GM21786 (cell line): ENCODE measurements at regions not wholly inside any gene's neighbourhood (a gene's known extent, or its start where the extent isn't known, plus 50 kb on each side); places are given as distances from the start of the nearest gene placed in this dataset.
"Not testable (repeated sequence)": the region's sequence is repeated elsewhere in the genome, so short reads cannot be mapped to it uniquely, and the experiment has no call there.

Source experiments
- ATAC-seq: cut with Tn5 transposase; IDR thresholded peaks from one replicate; pipeline ENCODE4 v1.9.1; 2021; ENCODE audit not compliant: unreplicated experiment

DNA sequence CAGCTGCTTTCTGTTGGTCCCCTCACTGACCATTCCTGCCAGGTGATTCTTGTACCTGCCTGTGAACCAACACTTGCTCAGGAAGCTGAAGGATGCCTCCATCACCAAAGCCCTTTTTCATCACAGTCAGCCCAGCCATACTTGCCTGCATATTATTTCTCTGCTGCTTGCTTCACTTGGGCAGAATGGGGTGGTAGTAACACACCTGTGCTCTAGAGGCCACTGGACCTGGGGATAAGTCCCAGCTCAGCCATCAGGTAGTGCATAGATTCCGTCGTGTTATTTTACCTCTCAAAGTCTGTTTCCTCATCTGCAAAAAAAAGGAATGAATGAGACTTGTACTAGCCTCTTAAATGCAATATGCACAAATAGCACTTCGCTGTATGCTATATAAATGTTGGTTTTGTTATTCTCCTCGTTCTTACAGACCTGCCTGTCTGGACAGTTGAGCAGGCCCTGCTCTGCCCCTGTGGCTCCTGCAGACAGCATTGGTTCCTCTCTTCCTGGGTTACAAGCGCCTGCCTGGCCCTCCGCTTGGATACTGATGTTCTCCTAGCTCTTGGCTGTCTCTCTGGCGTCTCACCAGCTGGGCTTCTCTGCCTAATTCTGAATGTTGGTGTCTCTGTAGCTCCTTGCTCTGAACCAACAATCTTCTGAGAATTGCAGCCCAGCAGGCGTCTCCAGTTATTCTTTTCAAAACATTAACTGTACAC is 151.8 kb downstream of the UNC5CL start:
- no peak for ATAC-seq

DNA sequence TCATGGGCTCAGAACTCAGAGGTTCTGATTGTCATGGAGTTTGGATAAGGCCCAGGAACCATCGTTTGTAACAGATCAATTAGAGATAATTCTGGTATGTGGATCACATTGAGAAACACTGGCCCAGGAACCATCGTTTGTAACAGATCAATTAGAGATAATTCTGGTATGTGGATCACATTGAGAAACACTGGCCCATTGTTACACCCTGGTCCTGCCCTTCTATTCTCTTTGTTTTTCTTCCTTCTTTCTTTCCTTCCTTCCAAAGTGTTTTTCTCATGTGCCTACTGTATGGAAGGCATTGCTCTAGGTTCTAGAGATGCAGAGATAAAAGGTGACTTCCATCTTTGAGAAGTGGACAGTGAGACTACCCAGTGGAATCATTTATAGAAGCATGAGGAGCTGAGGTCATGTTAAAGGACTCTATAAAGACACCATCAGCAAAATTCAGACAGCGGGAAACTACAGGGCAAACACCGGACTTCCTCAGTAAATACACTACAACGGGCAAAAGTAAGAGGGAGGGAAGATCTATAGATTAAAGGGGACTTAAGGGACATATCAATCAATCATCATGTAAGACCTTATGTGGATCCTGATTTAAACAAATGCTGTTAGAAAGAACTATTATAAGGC is 153.8 kb downstream of the UNC5CL start:
- ATAC-seq, result no peak

DNA sequence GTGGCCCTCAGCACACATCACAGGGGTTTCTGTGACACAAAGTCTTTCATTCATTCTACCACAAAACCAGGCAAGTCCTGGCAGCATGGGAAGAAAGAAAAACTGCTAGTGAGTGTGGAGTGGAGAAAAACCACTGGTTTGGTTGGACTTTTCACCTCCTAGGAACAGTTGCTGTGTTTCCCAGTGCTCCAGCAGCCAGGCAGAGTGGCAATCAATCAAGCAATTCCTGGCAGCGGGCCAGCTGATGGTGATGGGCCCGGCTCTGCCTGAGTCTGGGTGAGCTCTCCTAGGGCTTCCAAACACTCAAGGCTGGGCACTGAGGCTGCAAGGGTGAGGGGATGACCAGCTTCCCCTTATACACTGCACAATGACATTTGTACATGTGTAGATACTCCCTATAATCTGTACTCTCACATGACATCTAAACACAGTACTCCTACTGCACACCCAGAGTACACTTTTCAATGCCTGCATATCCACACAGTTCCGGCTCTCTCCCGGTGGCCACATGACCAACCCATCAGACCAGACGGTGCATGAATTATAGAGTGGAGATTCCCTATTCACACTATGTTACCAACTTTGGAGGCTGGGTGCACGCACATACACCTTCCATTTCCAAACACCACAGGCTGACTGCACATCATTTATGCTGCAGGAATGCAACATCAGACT is 156.6 kb downstream of the UNC5CL start:
- no peak for ATAC-seq

DNA sequence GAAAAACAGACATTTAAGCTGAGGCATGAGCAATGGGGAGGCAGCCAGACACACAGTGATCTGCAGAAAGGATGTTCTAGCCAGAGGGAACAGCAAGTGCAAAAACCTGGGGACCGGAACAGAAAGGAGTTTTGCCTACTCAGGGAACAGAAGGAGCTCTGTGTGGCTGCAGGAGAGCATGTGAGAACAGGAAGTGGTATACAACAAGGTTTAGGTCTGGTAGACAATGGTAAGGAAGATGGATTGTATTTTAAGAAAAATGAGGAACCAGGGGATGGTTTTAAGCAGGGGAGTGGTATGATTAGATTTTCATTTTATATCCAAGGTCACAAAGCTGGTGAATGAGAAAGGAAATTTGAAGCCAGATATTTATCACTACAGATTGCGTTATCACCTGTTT is 157.5 kb downstream of the UNC5CL start:
- ATAC-seq, result no peak

DNA sequence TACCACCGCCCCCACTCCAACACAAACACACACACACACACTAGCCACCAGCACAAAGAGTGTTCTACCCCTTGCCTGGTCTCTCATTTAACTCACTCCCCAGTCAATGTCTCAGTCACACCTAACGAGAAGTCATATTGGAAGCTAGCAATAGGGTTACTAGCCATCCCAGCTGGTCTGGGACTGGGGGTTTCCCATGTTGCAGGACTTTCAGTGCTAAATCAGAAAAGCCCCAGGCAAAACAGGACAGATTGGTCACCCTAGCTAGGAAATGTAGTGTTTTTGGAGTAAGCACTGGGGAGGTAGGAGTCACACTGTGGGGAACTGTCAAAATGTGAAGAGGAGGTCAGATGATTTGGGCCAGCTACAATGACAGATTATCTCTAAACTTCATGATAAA is 158.1 kb downstream of the UNC5CL start:
- no peak for ATAC-seq

DNA sequence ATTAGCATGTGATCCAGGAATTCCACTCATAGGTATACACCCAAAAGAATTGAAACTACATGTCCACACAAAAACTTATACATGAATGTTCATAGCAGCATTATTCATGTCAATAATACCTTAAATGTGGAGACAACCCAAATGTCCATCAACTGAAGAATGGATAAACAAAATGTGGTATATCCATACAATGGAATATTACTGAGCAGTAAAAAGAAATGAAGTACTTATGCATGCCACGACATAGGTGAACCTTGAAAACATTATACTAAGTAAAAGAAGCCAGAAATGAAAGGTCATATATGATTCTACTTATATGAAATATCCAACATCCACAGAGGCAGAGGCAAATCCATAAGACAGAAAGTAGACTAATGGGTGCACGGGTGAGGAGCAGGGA is 159.9 kb downstream of the UNC5CL start:
- ATAC-seq, result no peak

DNA sequence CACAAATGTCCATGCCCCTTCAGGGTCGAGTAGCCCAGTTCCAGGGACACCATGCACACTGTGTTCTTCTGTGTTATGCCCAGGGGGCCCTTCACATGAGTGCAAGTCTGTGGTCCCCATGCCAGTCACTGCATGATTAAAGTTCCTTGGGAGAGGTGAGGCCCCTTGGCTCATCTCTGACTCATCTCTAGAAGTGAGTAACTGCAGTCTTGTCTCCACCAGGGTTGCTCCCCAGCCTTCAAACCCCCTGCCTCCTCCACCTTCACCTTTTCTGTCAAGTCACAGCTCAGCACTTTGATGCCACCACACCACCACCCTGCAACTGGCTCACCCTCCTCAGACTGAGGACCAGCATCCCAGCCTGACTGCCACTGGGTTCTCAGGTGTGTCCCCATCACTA is 161.7 kb downstream of the UNC5CL start:
- ATAC-seq, result no peak

DNA sequence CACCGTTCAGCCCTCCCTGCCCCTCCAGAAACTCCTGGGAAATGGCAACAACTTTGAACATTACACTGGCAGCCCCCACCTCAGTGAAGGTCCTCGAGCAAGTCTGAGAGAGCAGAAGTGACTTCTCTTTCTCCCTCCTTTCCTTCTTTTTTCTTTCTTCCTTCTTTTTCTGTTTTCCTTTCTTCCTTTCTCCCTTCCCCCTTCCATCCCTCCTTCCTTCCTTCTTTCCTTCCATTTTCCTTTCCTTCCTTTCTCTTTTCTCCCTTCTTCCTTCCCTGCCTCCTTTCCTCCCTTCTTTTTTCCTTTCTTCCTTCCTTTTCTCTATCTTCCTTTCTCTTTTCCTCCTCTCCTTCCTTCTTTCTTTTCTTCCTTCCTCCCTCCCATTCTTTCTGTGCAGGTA is 162.7 kb downstream of the UNC5CL start:
- no peak for ATAC-seq

DNA sequence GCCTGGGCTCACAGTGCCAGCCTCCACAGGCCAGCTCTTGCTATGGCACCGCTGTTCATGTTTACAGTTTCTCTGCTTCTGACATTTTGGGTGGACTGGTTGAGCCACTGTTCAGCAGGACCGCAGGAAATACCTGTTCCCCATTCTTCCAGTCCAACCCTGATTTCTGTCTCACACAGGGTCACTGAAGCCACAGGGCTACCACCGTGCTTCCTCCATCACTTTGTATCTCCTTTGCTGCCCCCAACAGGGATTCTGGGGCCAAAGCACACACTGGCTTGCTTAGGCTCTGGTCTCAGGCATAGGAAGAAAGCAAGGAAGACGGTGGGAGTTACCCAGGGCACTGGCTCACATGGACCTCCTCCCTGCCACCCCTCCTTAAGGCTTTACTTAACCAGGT is 164.5 kb downstream of the UNC5CL start:
- ATAC-seq, result no peak

DNA sequence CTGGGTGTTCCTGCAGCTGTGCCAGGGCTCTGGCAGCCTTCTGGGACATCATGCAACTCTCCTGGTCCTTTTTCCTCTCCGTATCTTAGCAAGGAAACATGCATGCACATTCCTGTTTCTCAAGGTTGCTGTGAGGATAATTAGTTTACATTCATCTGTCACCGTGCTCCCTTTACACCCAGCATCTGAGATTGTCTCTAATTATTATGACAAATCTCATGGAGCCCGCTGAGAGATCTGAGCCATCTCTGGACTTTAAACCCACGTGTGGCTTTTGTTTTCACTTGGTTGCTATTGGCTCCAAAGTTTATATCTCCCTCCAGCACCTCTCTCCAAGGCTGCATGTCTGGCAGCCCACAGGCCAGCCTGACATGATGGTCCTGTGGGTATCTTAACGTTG is 167.6 kb downstream of the UNC5CL start:
- no peak for ATAC-seq

DNA sequence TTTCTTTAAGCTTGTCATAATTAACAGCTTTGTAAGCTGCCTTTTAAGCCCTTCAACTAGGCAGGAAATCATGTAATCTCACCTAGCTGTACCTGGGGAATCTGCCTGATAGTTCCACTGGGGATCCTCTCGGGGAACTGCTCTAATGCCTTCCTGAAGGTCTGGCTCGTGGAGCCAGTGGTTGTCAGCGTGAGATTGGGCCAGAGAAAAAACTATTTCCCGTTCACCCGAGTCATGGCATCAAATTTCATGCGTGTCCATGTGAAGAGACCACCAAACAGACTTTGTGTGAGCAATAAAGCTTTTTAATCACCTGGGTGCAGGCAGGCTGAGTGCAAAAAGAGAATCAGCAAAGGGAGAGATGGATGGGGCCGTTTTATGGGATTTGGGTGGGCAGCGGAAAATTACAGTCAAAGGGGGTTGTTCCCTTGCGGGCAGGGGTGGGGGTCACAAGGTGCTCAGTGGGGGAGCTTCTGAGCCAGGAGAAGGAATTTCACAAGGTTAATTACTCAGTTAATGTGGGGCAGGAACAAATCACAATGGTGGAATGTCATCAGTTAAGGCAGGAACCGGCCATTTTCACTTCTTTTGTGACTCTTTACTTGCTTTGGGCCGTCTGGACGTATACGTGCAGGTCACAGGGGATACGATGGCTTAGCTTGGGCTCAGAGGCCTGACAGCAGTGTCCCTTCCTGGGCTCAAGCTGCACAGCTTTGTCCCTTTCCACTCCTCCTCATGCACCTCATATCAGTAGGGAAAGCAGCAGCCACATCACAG is 170.7 kb downstream of the UNC5CL start:
- ATAC-seq, result not testable (repeated sequence)

DNA sequence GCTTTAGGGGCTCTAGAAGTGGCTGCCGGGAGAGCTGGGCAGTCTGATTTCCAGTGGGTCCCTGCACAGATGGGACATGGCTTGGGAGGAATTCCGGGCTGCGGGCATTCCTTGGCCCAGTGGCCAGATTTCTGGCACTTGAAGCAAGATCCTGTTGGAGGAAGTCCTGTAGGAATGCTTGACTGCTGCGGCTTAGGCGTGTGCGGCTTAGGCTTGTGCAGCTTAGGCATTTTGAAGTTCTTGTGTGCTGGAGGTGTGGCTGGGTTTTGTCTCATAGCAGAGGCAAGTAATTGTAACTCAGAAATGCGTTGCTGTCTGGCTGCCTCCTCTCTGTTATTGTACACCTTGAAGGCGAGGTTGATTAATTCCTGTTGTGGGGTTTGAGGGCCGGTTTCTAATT is 171.5 kb downstream of the UNC5CL start:
- not testable (repeated sequence) for ATAC-seq

DNA sequence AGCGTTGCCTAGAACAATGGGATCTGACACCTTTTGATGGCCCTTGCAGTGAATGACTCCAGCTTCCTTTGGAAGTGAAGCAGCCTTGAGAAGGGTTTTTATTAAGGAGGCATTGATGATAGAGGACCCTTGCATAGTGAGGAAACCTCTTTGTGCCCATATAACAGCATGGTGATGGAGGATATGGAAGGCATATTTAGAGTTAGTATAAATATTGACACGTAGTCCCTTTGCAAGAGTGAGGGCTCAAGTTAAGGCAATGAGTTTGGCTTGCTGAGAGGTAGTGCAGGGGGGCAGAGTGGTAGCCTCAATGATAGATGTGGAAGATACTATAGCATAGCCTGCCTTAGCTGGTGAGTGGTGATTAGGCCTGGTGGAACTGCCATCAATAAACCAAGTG is 173.8 kb downstream of the UNC5CL start:
- ATAC-seq, result not testable (repeated sequence)

DNA sequence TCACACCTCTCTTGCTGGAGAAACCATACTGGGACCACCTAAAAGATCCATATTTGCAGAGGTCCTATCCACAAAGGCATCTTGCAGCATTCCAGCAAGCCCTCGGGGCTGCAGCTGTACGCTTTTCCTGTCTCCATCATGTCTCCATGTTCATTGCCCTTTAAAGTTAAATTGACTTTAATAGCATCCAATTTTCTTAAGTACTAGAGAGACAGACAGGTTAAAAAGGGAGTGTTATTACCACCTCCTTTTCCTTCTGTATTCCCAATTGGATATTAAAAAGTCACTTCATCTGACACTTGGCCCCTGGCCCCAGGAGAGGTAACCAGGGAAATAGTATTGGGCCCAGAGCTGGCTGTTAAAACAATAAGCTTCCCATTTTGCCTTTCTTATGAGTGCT is 178.6 kb downstream of the UNC5CL start:
- ATAC-seq, result no peak

DNA sequence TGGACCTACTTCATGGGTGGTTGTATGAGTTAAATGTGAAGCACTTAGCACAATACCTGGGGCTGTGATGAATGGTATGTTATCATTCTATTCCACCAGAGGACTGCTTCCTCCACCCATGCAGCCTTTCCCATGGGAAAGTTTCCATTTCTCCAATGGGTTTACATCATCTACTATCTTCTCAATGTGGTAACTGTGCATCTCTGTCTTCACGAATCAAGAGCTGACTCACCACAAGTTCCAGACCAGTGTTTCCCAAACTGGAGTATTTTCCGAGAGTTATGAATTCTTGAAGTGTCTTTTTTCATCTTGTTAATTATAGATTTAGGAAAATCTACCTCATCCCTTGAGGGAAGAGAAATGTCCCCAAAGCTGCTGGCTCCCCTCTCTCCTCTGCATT is 182.8 kb downstream of the UNC5CL start:
- ATAC-seq, result no peak

DNA sequence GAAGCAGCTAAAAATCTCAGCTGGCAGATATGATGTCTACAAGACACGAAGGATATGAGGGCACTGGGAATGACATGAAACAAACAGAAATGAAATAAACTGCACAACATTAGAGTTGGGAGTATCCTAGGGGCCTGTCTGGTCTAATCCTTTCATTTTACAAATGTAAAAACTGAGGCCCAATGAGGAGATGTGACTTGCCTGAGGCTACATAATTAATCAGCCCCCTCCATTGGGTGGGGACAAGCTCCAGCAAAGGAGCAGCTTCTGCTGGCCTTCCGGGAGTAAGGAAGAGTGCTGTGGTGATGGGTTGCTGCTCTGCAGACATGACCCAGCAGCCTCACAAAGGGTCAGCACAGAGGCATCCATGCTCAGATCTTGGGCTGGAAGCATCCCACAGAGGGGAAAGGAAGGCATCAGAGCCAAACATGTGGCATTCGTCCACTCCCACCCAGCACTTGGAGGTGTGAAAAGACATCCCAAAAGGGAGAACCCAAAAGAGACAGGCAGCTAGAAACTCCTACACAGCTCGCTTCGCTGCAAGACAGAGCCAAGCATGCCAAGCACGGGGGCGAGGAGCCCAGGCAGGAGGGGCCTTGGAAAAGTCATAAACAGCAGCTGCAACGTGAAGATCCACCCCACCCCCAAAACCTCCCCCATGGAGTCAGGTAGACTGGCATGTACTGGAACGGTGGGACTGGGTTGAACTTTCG is 183.7 kb downstream of the UNC5CL start:
- no peak for ATAC-seq

DNA sequence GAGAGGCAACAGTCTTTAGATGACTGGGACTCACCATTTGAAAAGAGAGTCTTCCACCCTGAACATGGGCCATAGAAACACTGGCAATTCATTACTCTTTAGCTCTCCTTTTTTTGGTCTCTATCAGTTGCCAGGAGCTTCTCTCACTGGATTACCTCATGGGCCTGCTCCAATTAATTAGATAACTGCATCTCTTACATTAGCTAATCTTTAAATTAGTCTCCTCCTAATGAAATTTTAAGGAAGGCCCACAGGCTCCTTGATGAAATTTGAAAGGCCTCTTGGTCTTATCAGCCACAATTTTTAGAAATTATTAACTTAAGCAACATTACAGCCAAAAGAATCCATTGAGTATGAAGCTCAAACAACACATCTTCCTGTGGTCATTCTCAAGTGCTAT is 184.4 kb downstream of the UNC5CL start:
- no peak for ATAC-seq

DNA sequence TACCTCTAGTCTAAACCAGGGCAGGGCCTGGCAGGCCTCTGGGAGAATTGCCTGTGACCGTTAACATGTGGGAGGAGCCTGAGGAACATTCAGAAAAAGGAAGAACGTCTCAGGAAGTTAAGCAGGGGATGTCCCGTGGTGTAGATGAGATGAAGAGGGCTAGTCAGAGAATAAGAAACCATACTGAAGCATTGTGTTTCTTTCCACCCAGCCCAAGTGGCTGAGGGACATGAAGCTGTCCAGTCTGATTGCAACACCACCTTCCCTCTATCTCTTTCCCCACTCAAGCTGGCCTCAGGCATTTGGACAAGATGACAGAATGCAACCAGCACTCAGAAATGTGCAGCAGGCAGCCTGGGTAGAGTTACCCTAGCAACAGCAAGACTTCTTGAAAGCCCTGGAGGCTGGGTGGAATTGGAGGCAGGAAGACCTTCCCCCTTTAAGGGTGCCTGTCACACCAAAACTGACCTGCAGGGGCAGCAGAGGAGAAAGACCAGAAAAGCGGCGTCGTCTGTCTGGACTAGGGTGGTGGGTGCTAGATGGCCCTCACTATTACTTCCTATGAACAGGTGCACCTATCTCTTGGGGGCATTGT is 186.1 kb downstream of the UNC5CL start:
- ATAC-seq, result no peak

DNA sequence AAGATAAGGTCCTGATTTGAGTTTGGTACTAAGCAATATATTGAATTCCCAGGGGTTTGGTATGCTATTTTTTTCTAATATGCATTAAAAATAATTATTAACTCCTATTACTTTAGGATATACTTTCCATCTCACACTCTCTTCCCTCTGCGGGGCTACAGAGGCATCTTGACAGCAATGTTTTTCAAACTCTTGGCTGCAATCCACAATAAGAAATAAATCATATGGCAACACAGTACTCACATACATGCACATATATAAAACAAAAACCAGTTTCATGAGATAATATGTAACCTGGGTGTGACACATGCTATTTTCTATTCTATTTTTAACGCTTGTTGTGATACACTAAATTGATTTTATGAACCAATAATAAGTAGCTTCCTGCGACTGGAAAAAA is 189.5 kb downstream of the UNC5CL start:
- ATAC-seq, result no peak

DNA sequence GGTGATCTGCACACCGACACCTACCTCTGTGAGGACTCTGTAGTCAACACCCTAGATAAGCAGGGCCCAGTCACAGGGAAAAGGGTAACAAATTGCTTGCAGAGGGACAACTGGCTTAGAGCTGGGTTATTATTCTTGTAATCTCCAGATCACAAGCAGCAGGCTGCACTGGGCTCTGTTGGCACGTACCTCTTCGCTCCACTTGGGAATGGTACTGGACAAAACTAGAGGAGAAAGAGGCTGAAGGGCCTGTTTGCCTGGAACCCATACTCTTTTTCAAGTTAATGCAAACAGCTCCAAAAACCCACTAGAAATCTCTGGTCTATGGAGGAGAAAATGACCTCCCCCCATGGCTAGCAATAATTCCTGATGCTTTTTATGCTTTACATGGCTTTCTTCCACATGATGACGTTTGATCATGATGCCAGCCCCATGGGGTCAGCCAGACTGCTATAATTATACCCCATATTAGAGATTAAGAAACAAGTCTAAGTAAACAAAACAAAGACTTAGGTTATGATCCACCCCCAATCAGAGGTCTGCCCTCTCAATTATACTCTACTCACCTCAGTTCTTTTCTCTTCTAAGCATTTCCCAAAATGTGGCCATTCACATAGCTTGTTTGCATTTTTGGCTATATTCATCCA is 190.0 kb downstream of the UNC5CL start:
- ATAC-seq, result no peak
